Activated B cell treated with CpG ODN at 0.5 μM for 24 hours (primary cell): ENCODE measurements at regions not wholly inside any gene's neighbourhood (a gene's known extent, or its start where the extent isn't known, plus 50 kb on each side); places are given as distances from the start of the nearest gene placed in this dataset.
"Not testable (repeated sequence)": the region's sequence is repeated elsewhere in the genome, so short reads cannot be mapped to it uniquely, and the experiment has no call there.

ENCODE experiments used
- ATAC-seq: fragments of 200-7000 bp; cut with Tn5 transposase; one replicate; pipeline ENCODE4 v1.10.0; 2021; ENCODE audit warnings: low read depth, mild to moderate bottlenecking, moderate library complexity
- CTCF ChIA-PET: fragments of 350-600 bp; sonication (Branson Sonifier 250); formaldehyde crosslinking; loops from one replicate; lab custom pipeline; 2021; ENCODE audit warnings: antibody characterized with exemption; lab: Charles Lee
- POLR2A ChIA-PET: fragments of 350-600 bp; sonication (Branson Sonifier 250); formaldehyde crosslinking; loops from one replicate; lab custom pipeline; 2021; ENCODE audit warnings: antibody characterized with exemption; lab: Charles Lee
- DNase-seq: peaks from one replicate; pipeline ENCODE4 v3.0.0; 2022
- H3K27ac Mint-ChIP-seq: one replicate; pipeline ENCODE4 v1.8.0; 2020; ENCODE audit warnings: mixed read lengths
- H3K27me3 Mint-ChIP-seq: one replicate; pipeline ENCODE4 v1.8.0; 2021; ENCODE audit warnings: mixed read lengths
- H3K36me3 Mint-ChIP-seq: one replicate; pipeline ENCODE4 v1.8.0; 2021; ENCODE audit warnings: low read depth, mixed read lengths
- H3K4me1 Mint-ChIP-seq: one replicate; pipeline ENCODE4 v1.8.0; 2021; ENCODE audit warnings: mixed read lengths
- H3K4me3 Mint-ChIP-seq: one replicate; pipeline ENCODE4 v1.8.0; 2020; ENCODE audit warnings: mild to moderate bottlenecking, mixed read lengths
- H3K9me3 Mint-ChIP-seq: one replicate; pipeline ENCODE4 v1.8.0; 2020; ENCODE audit warnings: mixed read lengths
- CTCF ChIP-seq: fragments of 200-600 bp; IDR thresholded peaks from one replicate; pipeline ENCODE4 v1.8.0; 2022; ENCODE audit warnings: antibody characterized with exemption, mild to moderate bottlenecking
- intact Hi-C: fragments of 100-400 bp; cut with micrococcal nuclease; formaldehyde crosslinking; loops from one replicate; pipeline ENCODE4 v1.15.1; 2024

- intact Hi-C loops = no loop called here
Measured at GRCh38 chr1:200262326-200262965, 147.4 kb downstream of the ZNF281 start.

GRCh38 chr1:200260597-200261335 lies 149.1 kb downstream of the ZNF281 start:
- H3K4me1 Mint-ChIP-seq = peaks cover 13% of the 10 kb centered on the region
- ChIA-PET POLR2A (interaction anchor here (0.5 kb wide), 1 partner anchor 156 kb away, joined by 3 read pairs; no protein-coding TSS in a partner anchor), CTCF (interaction anchor here (1.2 to 1.4 kb wide), 2 partner anchors 121 to 228 kb away, joined by 3 read pairs; no protein-coding TSS in a partner anchor)
- DNase-seq = no peak
- no peak overlapping the region for H3K27ac Mint-ChIP-seq
- intact Hi-C loops = no loop called here
- no peaks in the 10 kb centered on the region for H3K36me3 Mint-ChIP-seq
- H3K9me3 Mint-ChIP-seq = no peaks in the 10 kb centered on the region
- H3K27me3 Mint-ChIP-seq = no peaks in the 10 kb centered on the region
- no peak for ATAC-seq
- no peak overlapping the region for H3K4me3 Mint-ChIP-seq
- TF ChIP-seq CTCF = no peak

More at GRCh38 chr1:200262326-200262965, 147.4 kb downstream of the ZNF281 start:
- POLR2A ChIA-PET = interaction anchor here (1.0 kb wide), 1 partner anchor 39 kb away, joined by 3 read pairs; no protein-coding TSS in a partner anchor
- Mint-ChIP-seq H3K4me3 (no peak overlapping the region), H3K27ac (no peak overlapping the region), H3K4me1 (peaks cover 18% of the 10 kb centered on the region), H3K9me3 (no peaks in the 10 kb centered on the region), H3K36me3 (no peaks in the 10 kb centered on the region), H3K27me3 (no peaks in the 10 kb centered on the region)
- no peak for DNase-seq
- TF ChIP-seq CTCF = no peak
- CTCF ChIA-PET = interaction anchor here (0.7 kb wide), 1 partner anchor 45 kb away, joined by 3 read pairs; no protein-coding TSS in a partner anchor
- ATAC-seq = no peak

- Mint-ChIP-seq H3K27ac (no peak overlapping the region), H3K9me3 (no peaks in the 10 kb centered on the region), H3K36me3 (no peaks in the 10 kb centered on the region), H3K4me1 (peaks cover 7% of the 10 kb centered on the region), H3K4me3 (no peak overlapping the region), H3K27me3 (no peaks in the 10 kb centered on the region)
- DNase-seq = no peak
- POLR2A ChIA-PET = interaction anchor here (0.6 kb wide), 1 partner anchor 20 kb away, joined by 8 read pairs; no protein-coding TSS in a partner anchor
- peak; percentile 82 for ATAC-seq
- CTCF ChIA-PET = interaction anchor here (0.9 to 2.3 kb wide), 3 partner anchors 8 to 48 kb away, joined by 3 to 13 read pairs (median 3); no protein-coding TSS in a partner anchor
- peak; percentile 45 for TF ChIP-seq CTCF
- intact Hi-C loops = loop anchor here (1.0 kb wide), 4 partner anchors 49 to 230 kb away; partner anchors contain the start of gene ZNF281
Measured at GRCh38 chr1:200258447-200259375, 151.1 kb downstream of the ZNF281 start.

GRCh38 chr1:200257235-200257634 lies 152.6 kb downstream of the ZNF281 start:
- Mint-ChIP-seq H3K27ac (no peak overlapping the region), H3K4me1 (peaks cover 5% of the 10 kb centered on the region), H3K4me3 (no peak overlapping the region), H3K27me3 (no peaks in the 10 kb centered on the region), H3K36me3 (no peaks in the 10 kb centered on the region), H3K9me3 (no peaks in the 10 kb centered on the region)
- ATAC-seq = no peak
- no peak for DNase-seq
- TF ChIP-seq CTCF = no peak
- intact Hi-C loops = no loop called here
- ChIA-PET CTCF (interaction anchor here (0.7 to 2.3 kb wide), 3 partner anchors 9 to 118 kb away, joined by 3 to 13 read pairs (median 3); no protein-coding TSS in a partner anchor), POLR2A (no interaction called here)

GRCh38 chr1:200254602-200255001 lies 155.2 kb downstream of the ZNF281 start:
- H3K4me1 Mint-ChIP-seq, ATAC-seq, H3K27ac Mint-ChIP-seq, intact Hi-C loops, DNase-seq, H3K4me3 Mint-ChIP-seq, H3K36me3 Mint-ChIP-seq, POLR2A ChIA-PET, H3K9me3 Mint-ChIP-seq, H3K27me3 Mint-ChIP-seq: not testable (repeated sequence)
- CTCF ChIA-PET = interaction anchor here (0.6 kb wide), 1 partner anchor 305 kb away, joined by 4 read pairs; no protein-coding TSS in a partner anchor
